Heart left ventricle (tissue), 16 donors: ENCODE measurements at regions not wholly inside any gene's neighbourhood (a gene's known extent, or its start where the extent isn't known, plus 50 kb on each side); places are given as distances from the start of the nearest gene placed in this dataset.
A peak's percentile ranks its signal among the peaks of the same experiment; 100 is the strongest.

Source experiments
- ATAC-seq, 4 donors: fragments of 200-7000 bp; cut with Tn5 transposase; one replicate each; pipeline ENCODE4 v1.9.1; 2020 to 2022; ENCODE audit warnings: moderate library complexity in 4 of 4, mild to moderate bottlenecking in 3 of 4, moderate number of reproducible peaks in 1 of 4
- DNase-seq, 5 donors: peaks; one replicate each; pipeline ENCODE4 v3.0.0-alpha.2; 2020
- H3K27ac ChIP-seq, 12 donors: fragments of 200-600 bp; sonication (generic) in 4 of 12; one replicate each; pipeline versions ENCODE4 v1.5.0 to v1.8.0; 2016 to 2022; ENCODE audit warnings: mild to moderate bottlenecking in 2 of 12
- H3K27me3 ChIP-seq, 9 donors: fragments of 200-600 bp; sonication (generic) in 2 of 9; one replicate each; pipeline versions ENCODE4 v1.5.1 to v1.8.0; 2016 to 2022; ENCODE audit warnings: mild to moderate bottlenecking in 3 of 9
- H3K36me3 ChIP-seq, 9 donors: fragments of 200-600 bp; sonication (generic) in 2 of 9; one replicate each; pipeline versions ENCODE4 v1.5.0 to v1.8.0; 2018 to 2022; ENCODE audit warnings: mild to moderate bottlenecking in 2 of 9
- H3K4me1 ChIP-seq, 12 donors: fragments of 200-600 bp; sonication (generic) in 4 of 12; one replicate each; pipeline versions ENCODE4 v1.5.0 to v1.8.0; 2016 to 2022; ENCODE audit warnings: mild to moderate bottlenecking in 3 of 12
- H3K4me3 ChIP-seq, 12 donors: fragments of 200-600 bp; sonication (generic) in 4 of 12; one replicate each; pipeline versions ENCODE4 v1.5.0 to v1.8.0; 2017 to 2022; ENCODE audit warnings: mild to moderate bottlenecking in 9 of 12, moderate library complexity in 4 of 12
- H3K9me3 ChIP-seq, 12 donors: fragments of 200-600 bp; sonication (generic) in 4 of 12; one replicate each; pipeline versions ENCODE4 v1.5.0 to v1.8.0; 2016 to 2022; ENCODE audit warnings: mild to moderate bottlenecking in 1 of 12
- POLR2A ChIP-seq, 2 donors: fragments of 450-650 bp; IDR thresholded peaks; one replicate each; pipeline ENCODE4 v1.6.1; 2017; ENCODE audit warnings: antibody characterized with exemption in 2 of 2, mild to moderate bottlenecking in 2 of 2, moderate library complexity in 2 of 2
- WGBS, 4 donors: extraction: QIAGEN DNeasy Blood & Tissue Kit in 2 of 4; methylation state at CpG; one replicate each; pipeline versions ENCODE4 v1.1.5 to v1.1.7; 2013 to 2018; 5-methylcytosine and 5-hydroxymethylcytosine counted together
- intact Hi-C, 10 donors: fragments of 100-400 bp; cut with DNase I; formaldehyde crosslinking; loops; one replicate each; pipeline versions ENCODE4 v1.11.1 to v1.14.2; 2022
- TF ChIP-seq, protein P1 (sequence below), 12 donors: fragments of 200-600 bp; sonication (generic) in 4 of 12; IDR thresholded peaks; one replicate each; pipeline versions ENCODE4 v1.5.0 to v1.8.0; 2018 to 2022; ENCODE audit warnings: antibody characterized with exemption in 12 of 12, mild to moderate bottlenecking in 5 of 12
- donor health status: ischemic (EF 13 %, LVEDD 7.1; RV severe dilation, severe dysfunction).
- donor health status: healthy with polysubstance abuse.
- donor health status: DM: no; HTN: yes; CAD: no.
- donor health status: DM: no; HTN: no; CAD: no.
- donor health status: ischemic (EF 25% LVEDD 6.9; RV normal size, moderate dysfunction).
- donor health status: ischemic (EF 25% LVEDD 5.7; RV mildly dilated, moderate dysfunction).
- donor health status: healthy.
- donor health status: DM: yes; HTN: yes; CAD: no.
- donor health status: ischemic (EF 35%, LVEDD 5.7; RV mildly dilated, moderate dysfunction).
- donor health status: nonischemic (EF 11% LVEDD 7.7; RV severe dilation, severe dysfunction).
- donor health status: DM: yes; HTN: yes; CAD: no.
- donor health status: PGD.
- donor health status: ischemic (EF 29% LVEDD 5.4; RV normal size, mild dysfunction).
- donor health status: nonischemic (EF 23%, LVEDD 6.1; RV moderate dilation, normal function).

DNA sequence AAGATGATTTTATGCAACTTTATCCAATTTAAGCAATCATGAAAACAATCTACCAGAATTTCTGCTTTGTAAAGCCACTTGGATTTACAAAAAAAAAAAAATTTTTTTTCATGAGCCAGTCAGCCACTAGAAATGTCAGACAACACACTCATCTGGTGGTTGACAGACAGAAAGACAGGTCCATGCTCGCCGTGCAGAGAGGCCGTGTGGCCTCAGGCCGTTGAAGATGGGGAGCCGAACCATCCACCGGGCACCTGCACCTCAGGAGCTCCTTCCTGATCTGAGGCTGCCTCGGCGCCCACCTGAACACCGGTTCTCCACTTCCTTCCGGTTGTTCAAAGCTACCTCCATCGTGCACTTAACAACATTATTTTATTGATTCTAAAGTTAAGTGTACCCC lies 138.0 kb upstream of the IRX4 start:
- 81 to 92% (median 86%) methylated on average over 11 of the region's 11 CpGs for WGBS, 4 donors
- intact Hi-C loops: no loop called here
- ATAC-seq: no peak

DNA sequence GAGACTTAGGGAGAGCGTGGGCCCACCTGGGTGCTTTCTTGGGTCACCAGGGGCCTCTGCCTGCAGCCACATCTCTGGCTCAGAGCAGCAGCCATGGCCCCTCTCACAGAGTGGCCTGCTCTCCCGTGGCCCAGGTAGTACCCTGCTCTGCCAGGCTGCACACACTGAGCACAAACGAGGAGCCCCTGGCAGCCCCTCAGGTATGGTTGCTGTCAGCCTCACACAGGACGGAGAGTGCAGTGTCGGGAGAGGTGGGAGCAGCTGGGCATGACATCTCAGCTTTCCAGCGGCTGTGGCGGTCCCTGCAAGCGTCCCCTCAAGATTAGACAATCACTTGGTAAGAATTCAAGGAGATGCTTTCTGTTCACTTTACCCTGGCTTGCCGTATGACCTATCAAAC lies 137.0 kb upstream of the IRX4 start:
- intact Hi-C loops: loop anchor here in 1 of 10 donors (10.0 kb wide), 2 partner anchors 135 to 215 kb away; partner anchors contain the start of genes IRX4 and NDUFS6
- 81 to 89% (median 82%) methylated on average over 8 to 9 of the region's 9 CpGs for WGBS, 4 donors
- TF ChIP-seq, protein P1, sequence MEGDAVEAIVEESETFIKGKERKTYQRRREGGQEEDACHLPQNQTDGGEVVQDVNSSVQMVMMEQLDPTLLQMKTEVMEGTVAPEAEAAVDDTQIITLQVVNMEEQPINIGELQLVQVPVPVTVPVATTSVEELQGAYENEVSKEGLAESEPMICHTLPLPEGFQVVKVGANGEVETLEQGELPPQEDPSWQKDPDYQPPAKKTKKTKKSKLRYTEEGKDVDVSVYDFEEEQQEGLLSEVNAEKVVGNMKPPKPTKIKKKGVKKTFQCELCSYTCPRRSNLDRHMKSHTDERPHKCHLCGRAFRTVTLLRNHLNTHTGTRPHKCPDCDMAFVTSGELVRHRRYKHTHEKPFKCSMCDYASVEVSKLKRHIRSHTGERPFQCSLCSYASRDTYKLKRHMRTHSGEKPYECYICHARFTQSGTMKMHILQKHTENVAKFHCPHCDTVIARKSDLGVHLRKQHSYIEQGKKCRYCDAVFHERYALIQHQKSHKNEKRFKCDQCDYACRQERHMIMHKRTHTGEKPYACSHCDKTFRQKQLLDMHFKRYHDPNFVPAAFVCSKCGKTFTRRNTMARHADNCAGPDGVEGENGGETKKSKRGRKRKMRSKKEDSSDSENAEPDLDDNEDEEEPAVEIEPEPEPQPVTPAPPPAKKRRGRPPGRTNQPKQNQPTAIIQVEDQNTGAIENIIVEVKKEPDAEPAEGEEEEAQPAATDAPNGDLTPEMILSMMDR (IDR thresholded peaks at IDR 0.05): no peak
- TF ChIP-seq POLR2A (IDR thresholded peaks at IDR 0.05): no peak

More for the DNA sequence above, 138.0 kb upstream of the IRX4 start:
- Histone ChIP-seq H3K9me3 (no peaks in the 10 kb centered on the region), H3K27me3 (peaks cover 0 to 4% (median 0%) of the 10 kb centered on the region in 9 donors), H3K27ac (no peak overlapping the region), H3K36me3 (no peaks in the 10 kb centered on the region), H3K4me3 (no peak overlapping the region), H3K4me1 (no peaks in the 10 kb centered on the region)
- no peak for TF ChIP-seq POLR2A (IDR thresholded peaks at IDR 0.05)
- TF ChIP-seq, protein P1 (IDR thresholded peaks at IDR 0.05): no peak
- no peak for DNase-seq

DNA sequence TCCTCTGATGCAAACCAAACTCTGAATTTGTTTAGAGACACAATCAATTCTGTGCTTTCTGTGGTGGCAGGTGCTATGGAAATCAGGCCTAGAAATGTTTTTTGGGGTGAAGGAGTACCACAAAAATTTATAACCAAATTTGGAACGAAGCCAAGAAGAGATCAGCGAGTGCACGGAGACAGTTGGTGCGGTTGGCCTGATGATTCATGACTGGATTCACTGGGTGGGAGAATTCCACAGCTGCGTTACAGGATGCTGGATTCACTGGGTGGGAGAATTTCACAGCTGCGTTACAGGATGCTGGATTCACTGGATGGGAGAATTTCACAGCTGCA lies 135.6 kb upstream of the IRX4 start:
- H3K27ac ChIP-seq: no peak overlapping the region
- 60 to 78% (median 69%) methylated on average over 6 of the region's 6 CpGs for WGBS, 4 donors
- intact Hi-C loops: loop anchor here in 1 of 10 donors (10.0 kb wide), 2 partner anchors 134 to 214 kb away; partner anchors contain the start of genes IRX4 and NDUFS6
- no peaks in the 10 kb centered on the region for H3K36me3 ChIP-seq
- no peak overlapping the region for H3K4me3 ChIP-seq
- H3K9me3 ChIP-seq: no peaks in the 10 kb centered on the region
- H3K4me1 ChIP-seq: peaks cover 0 to 4% (median 0%) of the 10 kb centered on the region in 12 donors
- ATAC-seq (no peak), DNase-seq (no peak)
- H3K27me3 ChIP-seq: peaks cover 0 to 4% (median 0%) of the 10 kb centered on the region in 9 donors
- no peak for TF ChIP-seq POLR2A (IDR thresholded peaks at IDR 0.05)
- TF ChIP-seq, protein P1 (IDR thresholded peaks at IDR 0.05): no peak

More for the DNA sequence above, 137.0 kb upstream of the IRX4 start:
- Histone ChIP-seq H3K9me3 (no peaks in the 10 kb centered on the region), H3K36me3 (no peaks in the 10 kb centered on the region), H3K4me1 (no peaks in the 10 kb centered on the region), H3K4me3 (no peak overlapping the region), H3K27me3 (peaks cover 0 to 4% (median 0%) of the 10 kb centered on the region in 9 donors), H3K27ac (no peak overlapping the region)
- DNase-seq: no peak
- ATAC-seq: peak in 1 of 4 donors; percentile 22

DNA sequence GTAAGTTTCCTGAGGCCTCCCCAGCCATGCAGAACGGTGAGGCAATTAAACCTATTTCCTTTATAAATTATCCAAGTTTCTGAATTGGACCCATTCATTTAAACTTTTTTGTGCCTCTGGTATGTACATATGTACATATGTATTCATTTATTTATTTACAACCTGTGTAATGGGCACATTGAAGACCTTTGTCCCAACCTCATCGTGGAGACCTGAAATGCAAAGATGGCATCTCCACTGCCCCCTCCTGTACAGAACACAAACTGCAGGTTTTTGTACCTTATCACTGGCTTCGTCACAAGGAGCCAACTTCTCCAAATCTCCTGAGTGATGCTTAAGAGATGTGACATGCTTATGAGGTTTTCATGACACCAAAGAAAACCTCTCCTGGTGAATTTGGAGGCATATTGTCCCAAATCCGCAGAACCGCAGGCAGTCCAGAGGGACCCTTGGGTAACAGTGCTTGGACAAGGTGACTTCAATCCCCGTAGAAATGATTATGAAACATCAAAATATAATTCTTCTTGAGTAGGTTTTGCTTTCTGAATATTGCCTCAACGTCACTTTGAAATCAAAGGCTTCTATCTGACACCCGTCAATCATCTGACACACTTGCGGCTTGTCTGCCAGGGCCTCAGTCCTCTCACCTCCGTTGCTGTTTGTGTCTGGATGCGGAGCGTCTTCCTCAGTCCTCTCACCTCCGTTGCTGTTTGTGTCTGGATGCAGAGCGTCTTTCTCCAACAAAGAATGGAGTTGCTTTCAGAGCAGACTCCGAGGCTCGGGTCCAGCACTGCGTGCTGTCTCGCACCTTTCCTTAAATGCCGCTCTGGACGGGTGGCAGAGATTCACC lies 135.0 kb upstream of the IRX4 start:
- no peaks in the 10 kb centered on the region for H3K36me3 ChIP-seq
- H3K9me3 ChIP-seq: no peaks in the 10 kb centered on the region
- ATAC-seq: no peak
- peaks cover 0 to 7% (median 0%) of the 10 kb centered on the region in 12 donors for H3K4me1 ChIP-seq
- no peak for DNase-seq
- no peak overlapping the region for H3K27ac ChIP-seq
- no peak overlapping the region for H3K4me3 ChIP-seq
- TF ChIP-seq POLR2A (IDR thresholded peaks at IDR 0.05): no peak
- TF ChIP-seq, protein P1 (IDR thresholded peaks at IDR 0.05): peak in 8 of 12 donors; percentile 12 to 43 (median 26)
- WGBS, 4 donors: 80 to 84% (median 82%) methylated on average over 20 of the region's 20 CpGs
- intact Hi-C loops: loop anchor here in 1 of 10 donors (10.0 kb wide), 2 partner anchors 133 to 213 kb away; partner anchors contain the start of genes IRX4 and NDUFS6
- H3K27me3 ChIP-seq: peaks cover 0 to 4% (median 0%) of the 10 kb centered on the region in 9 donors
